ENCODE measurements at regions not wholly inside any gene's neighbourhood (a gene's known extent, or its start where the extent isn't known, plus 50 kb on each side); places are given as distances from the start of the nearest gene placed in this dataset.

GRCh38 chr2:43099797-43100196, 126.6 kb downstream of the ZFP36L2 start:
- dilution Hi-C loops (cut with MboI; ENCODE audit: extremely low pct_ligation_motif_present, low sequenced_read_pairs): no loop called here
- Histone ChIP-seq H3K4me2 (ENCODE audit: control insufficient read depth, extremely low read depth, insufficient read depth, low read depth, low read length) (no peak overlapping the region), H3K9ac (ENCODE audit: control insufficient read depth, extremely low read depth, insufficient read depth, low read length) (no peak overlapping the region), H3K27ac (ENCODE audit: control insufficient read depth, insufficient read depth, low read length) (no peak overlapping the region), H3K9me1 (ENCODE audit: control insufficient read depth, extremely low read depth, insufficient read depth, low read length) (no peaks in the 10 kb centered on the region), H2AFZ (ENCODE audit: control insufficient read depth, low read length) (no peak overlapping the region), H4K20me1 (ENCODE audit: control insufficient read depth, extremely low read depth, insufficient read depth, low read length) (no peaks in the 10 kb centered on the region), H3K79me2 (ENCODE audit: control insufficient read depth, insufficient read depth, low read length) (no peaks in the 10 kb centered on the region), H3K27me3 (ENCODE audit: control insufficient read depth, extremely low read depth, insufficient read depth, low read length) (no peaks in the 10 kb centered on the region), H3K9me3 (ENCODE audit: control insufficient read depth, low read depth, low read length) (no peaks in the 10 kb centered on the region), H3K36me3 (ENCODE audit: control insufficient read depth in 2 of 2, extremely low read depth in 1 of 2, insufficient read depth in 2 of 2, low read length in 2 of 2) (no peaks in the 10 kb centered on the region), H3K4me1 (ENCODE audit: control insufficient read depth, extremely low read depth, insufficient read depth, low read length) (peaks cover 13% of the 10 kb centered on the region), H3K4me3 (ENCODE audit: control insufficient read depth in 2 of 3, extremely low read depth in 1 of 3, insufficient read depth in 2 of 3, low read depth in 1 of 3, low read length in 3 of 3) (no peak overlapping the region)
- no peak for TF ChIP-seq CTCF (optimal IDR thresholded peaks at IDR 0.05 in 1 of 3, IDR thresholded peaks at IDR 0.05 in 1 of 3, conservative IDR thresholded peaks at IDR 0.05 in 1 of 3; ENCODE audit: extremely low read depth in 1 of 3, insufficient read depth in 2 of 3, low read length in 3 of 3)
- TF ChIP-seq EZH2 (IDR thresholded peaks at IDR 0.05; ENCODE audit: low read length): no peak
- no peak for FAIRE-seq
- no peak for DNase-seq (ENCODE audit: low read depth, low spot score)

GRCh38 chr2:43098539-43098938, 127.9 kb downstream of the ZFP36L2 start:
- no peak for FAIRE-seq
- H2AFZ ChIP-seq (ENCODE audit: control insufficient read depth, low read length): no peak overlapping the region
- no peaks in the 10 kb centered on the region for H4K20me1 ChIP-seq (ENCODE audit: control insufficient read depth, extremely low read depth, insufficient read depth, low read length)
- H3K9me1 ChIP-seq (ENCODE audit: control insufficient read depth, extremely low read depth, insufficient read depth, low read length): no peaks in the 10 kb centered on the region
- H3K4me3 ChIP-seq (ENCODE audit: control insufficient read depth in 2 of 3, extremely low read depth in 1 of 3, insufficient read depth in 2 of 3, low read depth in 1 of 3, low read length in 3 of 3): no peak overlapping the region
- no peak for DNase-seq (ENCODE audit: low read depth, low spot score)
- no peak overlapping the region for H3K9ac ChIP-seq (ENCODE audit: control insufficient read depth, extremely low read depth, insufficient read depth, low read length)
- TF ChIP-seq CTCF (optimal IDR thresholded peaks at IDR 0.05 in 1 of 3, IDR thresholded peaks at IDR 0.05 in 1 of 3, conservative IDR thresholded peaks at IDR 0.05 in 1 of 3; ENCODE audit: extremely low read depth in 1 of 3, insufficient read depth in 2 of 3, low read length in 3 of 3) (no peak), EZH2 (IDR thresholded peaks at IDR 0.05; ENCODE audit: low read length) (no peak)
- H3K9me3 ChIP-seq (ENCODE audit: control insufficient read depth, low read depth, low read length): no peaks in the 10 kb centered on the region
- H3K79me2 ChIP-seq (ENCODE audit: control insufficient read depth, insufficient read depth, low read length): no peaks in the 10 kb centered on the region
- peaks cover 13% of the 10 kb centered on the region for H3K4me1 ChIP-seq (ENCODE audit: control insufficient read depth, extremely low read depth, insufficient read depth, low read length)
- dilution Hi-C loops (cut with MboI; ENCODE audit: extremely low pct_ligation_motif_present, low sequenced_read_pairs): no loop called here
- no peak overlapping the region for H3K4me2 ChIP-seq (ENCODE audit: control insufficient read depth, extremely low read depth, insufficient read depth, low read depth, low read length)
- no peaks in the 10 kb centered on the region for H3K27me3 ChIP-seq (ENCODE audit: control insufficient read depth, extremely low read depth, insufficient read depth, low read length)
- no peak overlapping the region for H3K27ac ChIP-seq (ENCODE audit: control insufficient read depth, insufficient read depth, low read length)
- H3K36me3 ChIP-seq (ENCODE audit: control insufficient read depth in 2 of 2, extremely low read depth in 1 of 2, insufficient read depth in 2 of 2, low read length in 2 of 2): no peaks in the 10 kb centered on the region

Data from keratinocyte (primary cell).